GM19438 (cell line): ENCODE measurements at regions not wholly inside any gene's neighbourhood (a gene's known extent, or its start where the extent isn't known, plus 50 kb on each side); places are given as distances from the start of the nearest gene placed in this dataset.
"Not testable (repeated sequence)": the region's sequence is repeated elsewhere in the genome, so short reads cannot be mapped to it uniquely, and the experiment has no call there.

Experiments
- ATAC-seq: cut with Tn5 transposase; IDR thresholded peaks from one replicate; pipeline ENCODE4 v1.9.1; 2021; ENCODE audit warnings: low read depth; ENCODE audit not compliant: unreplicated experiment

DNA sequence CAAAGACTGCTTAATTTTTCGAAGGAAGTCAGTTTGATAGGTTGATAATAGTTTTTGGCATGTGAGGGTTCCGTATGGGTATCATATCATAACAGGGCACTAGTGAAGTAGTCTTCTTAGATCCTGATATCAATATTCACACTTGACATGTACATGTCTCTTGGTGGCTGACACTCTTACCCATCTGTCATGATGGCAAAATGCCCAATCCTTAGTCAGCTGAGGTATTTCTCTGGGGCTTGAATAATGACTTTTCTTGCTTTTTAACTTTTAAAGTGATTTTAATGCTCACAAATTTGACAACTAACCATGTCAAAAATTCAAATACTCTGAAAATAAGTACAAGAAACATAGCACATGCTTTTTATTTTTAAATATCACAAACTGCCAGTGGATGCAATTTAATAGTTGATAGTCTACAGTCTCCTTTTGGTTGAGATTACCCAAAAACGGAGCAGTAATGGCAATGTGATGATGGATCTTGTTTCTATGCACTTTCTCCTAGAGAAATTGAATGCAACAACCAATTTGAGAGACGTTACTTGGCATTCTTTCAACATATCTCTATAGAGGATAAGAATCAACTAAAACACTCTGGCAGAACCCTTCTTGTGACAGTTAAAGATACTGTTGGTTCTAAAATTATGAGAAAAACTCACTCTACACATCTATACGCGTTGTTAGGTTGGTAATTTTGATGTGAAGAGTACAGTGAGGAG, 552.9 kb upstream of the PABPC4L start:
- ATAC-seq = no peak

DNA sequence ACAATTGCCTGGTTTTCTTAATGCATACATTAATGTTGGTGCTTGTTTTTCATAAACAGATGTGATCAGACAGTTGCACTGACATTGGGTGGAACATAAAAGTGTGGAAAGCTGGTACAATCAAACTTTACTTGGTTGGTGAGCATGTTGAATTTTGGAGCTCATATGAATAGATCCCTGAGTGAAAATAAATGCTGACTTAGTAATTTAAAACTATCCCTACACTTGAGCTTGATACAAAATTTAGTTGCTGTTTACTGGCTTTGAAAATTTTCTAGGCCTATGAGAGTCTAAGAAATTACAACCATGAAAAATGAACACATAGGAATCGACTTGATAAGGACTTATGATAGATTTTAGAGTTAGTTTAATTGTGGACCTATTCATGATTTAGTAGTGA, 551.8 kb upstream of the PABPC4L start:
- ATAC-seq = no peak

- ATAC-seq = no peak
These were observed 545.7 kb upstream of the PABPC4L start for GRCh38 chr4:134747108-134747805.

- ATAC-seq = no peak
These were observed 538.7 kb upstream of the PABPC4L start for GRCh38 chr4:134740290-134740689.

- no peak for ATAC-seq
These were observed 534.3 kb upstream of the PABPC4L start for GRCh38 chr4:134735901-134736300.

GRCh38 chr4:134727696-134728095, 526.1 kb upstream of the PABPC4L start:
- ATAC-seq = no peak

DNA sequence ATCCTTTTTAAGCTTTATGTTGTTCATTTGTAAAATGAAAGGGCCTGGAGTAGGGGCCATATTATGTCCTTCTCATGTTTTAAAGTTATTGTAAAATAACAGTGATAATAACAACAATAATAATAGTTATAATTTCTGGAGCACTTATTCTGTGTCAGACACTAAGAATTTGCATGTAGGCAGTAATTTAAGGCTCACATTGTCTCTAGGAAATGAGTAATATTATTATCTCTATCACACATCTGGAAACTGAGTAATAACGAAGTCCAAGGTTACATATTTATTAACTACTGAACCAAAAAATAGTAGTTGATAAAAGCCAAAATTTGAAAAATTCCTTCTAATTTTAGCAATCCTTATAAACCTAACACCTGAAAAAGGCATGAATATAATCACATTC, 520.7 kb upstream of the PABPC4L start:
- ATAC-seq = no peak

- ATAC-seq = no peak
These were observed 518.4 kb upstream of the PABPC4L start for GRCh38 chr4:134720030-134720429.

- ATAC-seq = no peak
These were observed 507.0 kb upstream of the PABPC4L start for GRCh38 chr4:134708616-134709015.

DNA sequence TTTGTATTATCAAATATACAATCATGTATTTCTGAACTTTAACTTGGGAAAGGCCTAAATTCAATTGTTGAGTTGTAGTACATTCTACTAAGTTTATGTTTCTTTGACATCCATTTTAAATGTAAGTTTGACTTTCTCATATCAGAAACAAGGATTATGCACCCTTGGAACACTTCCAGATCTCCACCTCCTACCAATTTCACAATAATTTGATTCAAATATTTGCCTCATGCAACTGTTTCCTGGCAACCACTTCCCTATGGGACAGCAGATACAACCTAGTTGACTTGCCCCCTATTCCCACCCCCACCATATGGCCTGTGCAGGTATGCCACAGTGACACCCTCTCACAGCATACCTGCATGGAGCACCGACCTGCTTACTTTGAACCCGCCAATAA, 506.4 kb upstream of the PABPC4L start:
- no peak for ATAC-seq

DNA sequence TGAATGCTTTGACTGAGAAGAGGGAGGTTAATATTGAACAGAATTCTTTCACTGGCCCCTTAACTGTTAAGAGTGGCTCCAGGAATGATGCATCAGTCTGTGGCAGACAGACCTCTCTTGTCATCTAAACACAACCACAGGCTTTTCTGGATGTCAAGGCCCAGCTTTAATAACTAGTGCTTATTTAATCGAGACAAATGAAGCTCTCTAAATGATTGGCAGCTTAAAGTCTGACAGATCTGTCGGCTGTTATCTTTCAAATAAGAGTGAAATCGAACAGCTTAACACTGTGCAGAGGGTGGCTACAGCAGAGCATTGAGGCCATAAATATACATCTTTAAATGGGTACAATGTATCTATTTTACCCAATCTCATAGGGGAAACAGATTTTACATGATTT, 500.8 kb upstream of the PABPC4L start:
- no peak for ATAC-seq

GRCh38 chr4:134700251-134700650, 498.7 kb upstream of the PABPC4L start:
- no peak for ATAC-seq

GRCh38 chr4:134698831-134699230, 497.2 kb upstream of the PABPC4L start:
- ATAC-seq = not testable (repeated sequence)

DNA sequence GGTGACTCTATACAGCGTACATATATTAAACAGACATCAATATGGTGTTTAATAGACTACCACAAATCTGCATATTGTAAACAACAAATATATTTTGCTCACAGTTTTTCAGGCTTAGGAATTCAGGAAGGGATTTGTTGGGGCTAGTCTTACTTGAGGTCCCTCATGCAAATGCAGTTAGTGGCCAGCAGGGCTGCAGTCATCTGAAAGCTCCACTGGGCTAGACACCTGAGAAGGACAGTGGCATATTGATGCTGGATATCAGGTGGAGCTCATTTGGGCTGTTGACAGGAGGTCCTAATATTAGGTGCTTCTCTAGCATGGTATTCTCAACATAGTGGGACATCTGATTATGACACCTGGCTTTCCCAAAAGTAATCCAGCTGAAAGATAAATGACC, 493.8 kb upstream of the PABPC4L start:
- no peak for ATAC-seq

DNA sequence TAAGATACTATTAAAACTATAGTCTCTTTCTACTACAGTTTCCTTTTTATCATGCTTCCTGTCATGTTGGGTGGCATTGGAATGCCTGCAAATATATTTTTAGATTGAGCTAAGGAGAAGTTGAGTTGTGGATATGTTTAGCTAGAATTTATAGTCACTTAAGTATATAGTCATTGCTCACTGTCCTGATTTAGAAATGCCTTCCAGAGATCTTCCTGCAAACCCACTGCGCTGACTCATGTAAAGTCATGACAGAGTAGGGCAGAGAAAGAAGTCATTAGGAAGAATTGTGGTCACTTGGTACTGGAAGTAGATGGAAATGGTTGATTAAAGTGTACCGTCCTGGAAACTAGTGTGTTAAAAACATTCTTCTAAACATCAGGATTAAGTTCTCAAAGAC, 490.3 kb upstream of the PABPC4L start:
- ATAC-seq = no peak

DNA sequence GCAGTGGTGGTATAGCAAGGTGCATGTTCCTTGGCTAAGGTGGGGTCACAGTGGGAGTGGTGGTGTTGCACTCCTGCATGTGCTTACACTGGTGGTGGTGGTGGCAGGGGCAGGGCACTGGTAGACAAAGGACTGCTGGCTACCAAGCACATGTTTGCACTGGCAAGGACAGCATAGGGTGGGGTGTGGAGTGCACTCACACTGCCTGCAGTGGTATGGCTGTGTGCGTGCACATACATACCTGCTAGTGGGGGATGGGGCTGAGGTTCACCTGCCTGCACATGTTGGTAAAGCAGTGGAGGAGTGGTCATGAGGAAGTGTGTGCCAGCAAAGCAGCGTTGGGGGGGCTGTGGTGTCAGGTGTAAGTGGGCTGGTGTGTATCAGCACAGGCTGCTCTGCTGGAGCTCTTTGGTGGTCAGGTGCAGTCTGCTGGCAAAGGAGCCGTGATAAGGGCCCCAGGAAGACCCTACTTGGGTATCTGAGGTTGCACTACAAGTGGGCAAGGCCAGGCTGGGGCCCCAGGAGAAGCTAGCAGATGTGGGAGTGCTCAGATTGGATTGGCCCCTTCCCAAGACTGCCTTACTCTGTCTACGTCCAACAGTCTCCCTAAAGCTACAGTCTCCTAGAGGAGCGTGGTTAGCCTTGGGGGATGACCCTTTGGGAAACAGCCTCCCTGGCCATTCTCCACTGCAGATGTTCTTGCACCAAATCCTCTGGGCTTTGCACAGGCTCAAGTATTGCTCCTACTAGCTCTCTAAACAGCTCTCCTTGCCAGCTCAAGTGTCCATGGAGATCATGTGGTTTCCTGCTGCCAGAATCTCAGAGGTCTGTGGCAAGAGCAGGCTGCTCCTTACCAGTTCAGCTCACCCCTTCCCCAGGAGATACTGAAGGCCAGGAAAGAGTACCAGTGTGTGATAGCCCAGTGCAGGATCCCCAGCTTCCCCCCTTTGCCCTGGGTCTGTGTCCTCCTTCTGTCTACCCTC, 486.3 kb upstream of the PABPC4L start:
- no peak for ATAC-seq

DNA sequence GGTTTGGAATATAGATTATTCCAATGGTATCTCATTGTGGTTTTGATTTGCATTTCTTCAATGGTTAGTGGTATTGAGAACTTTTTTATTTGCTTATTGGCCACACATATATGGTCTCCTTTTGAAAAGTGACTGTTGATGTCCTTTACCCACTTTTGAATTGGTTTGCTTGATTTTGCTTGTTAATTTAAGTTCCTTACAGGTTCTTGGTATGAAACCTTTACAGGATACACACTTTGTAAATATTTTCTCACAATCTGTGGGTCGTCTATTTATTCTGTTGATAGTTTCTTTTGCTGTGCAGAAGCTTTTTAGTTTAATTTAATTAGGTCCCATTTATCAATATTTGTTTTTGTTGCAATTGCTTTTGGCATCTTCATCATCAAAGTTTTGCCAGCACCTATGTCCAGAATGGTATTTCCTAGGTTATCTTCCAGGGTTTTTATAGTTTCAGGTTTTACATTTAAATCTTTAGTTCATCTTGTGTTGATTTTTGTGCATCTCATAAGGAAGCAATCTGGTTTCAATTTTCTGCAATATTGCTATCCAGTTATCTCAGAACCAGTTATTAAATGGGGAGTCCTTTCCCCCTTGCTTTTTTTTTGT, 475.7 kb upstream of the PABPC4L start:
- no peak for ATAC-seq

DNA sequence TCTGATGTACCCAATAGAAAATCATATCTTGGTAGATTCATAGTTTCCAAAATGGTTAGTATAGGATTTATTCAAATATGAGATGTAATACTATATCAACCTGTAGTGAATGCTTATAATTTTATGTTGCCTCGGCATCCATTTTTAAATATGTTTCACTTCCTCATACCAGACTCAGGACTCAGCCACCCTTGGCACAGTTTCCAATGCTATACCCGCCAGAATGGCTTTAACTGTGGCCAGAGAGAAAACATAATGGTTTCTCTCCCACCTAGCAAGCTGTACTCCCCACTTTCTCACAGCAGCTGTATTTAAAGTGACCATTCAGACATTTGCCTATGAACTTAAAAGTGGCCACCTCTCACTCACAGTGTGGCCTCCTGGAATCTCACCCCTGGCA, 466.6 kb upstream of the PABPC4L start:
- ATAC-seq = no peak

DNA sequence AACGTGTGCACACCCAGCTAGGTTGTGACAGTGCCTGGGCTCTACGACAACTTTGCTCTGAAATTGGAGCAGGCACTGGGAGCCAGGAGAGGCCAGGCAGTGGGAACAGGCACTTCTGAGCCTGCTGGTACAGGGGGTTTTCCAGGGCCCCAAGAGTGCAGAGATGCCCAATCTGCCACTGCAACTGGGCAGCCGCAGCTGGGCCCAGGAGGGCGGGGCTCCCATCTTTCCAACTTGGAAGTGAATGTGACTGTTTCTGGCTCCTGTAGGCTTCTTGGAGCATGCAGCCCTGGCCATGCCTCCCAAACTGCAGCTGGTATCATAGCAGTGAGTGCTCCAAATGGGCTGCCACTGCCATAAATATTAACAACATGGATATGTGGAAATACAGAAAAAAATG, 465.1 kb upstream of the PABPC4L start:
- no peak for ATAC-seq

GRCh38 chr4:134665429-134665828, 463.8 kb upstream of the PABPC4L start:
- no peak for ATAC-seq

- no peak for ATAC-seq
These were observed 462.2 kb upstream of the PABPC4L start for GRCh38 chr4:134663742-134664141.
